ENCODE measurements at regions not wholly inside any gene's neighbourhood (a gene's known extent, or its start where the extent isn't known, plus 50 kb on each side); places are given as distances from the start of the nearest gene placed in this dataset.

- Histone ChIP-seq H3K27me3 (ENCODE audit: control insufficient read depth, insufficient read depth, low read length) (no peaks in the 10 kb centered on the region), H3K4me3 (ENCODE audit: low read depth, low read length) (no peak overlapping the region), H3K36me3 (ENCODE audit: control insufficient read depth, insufficient read depth, low read length) (no peaks in the 10 kb centered on the region)
- DNase-seq (ENCODE audit: low read depth), result no peak
- TF ChIP-seq, protein P1, sequence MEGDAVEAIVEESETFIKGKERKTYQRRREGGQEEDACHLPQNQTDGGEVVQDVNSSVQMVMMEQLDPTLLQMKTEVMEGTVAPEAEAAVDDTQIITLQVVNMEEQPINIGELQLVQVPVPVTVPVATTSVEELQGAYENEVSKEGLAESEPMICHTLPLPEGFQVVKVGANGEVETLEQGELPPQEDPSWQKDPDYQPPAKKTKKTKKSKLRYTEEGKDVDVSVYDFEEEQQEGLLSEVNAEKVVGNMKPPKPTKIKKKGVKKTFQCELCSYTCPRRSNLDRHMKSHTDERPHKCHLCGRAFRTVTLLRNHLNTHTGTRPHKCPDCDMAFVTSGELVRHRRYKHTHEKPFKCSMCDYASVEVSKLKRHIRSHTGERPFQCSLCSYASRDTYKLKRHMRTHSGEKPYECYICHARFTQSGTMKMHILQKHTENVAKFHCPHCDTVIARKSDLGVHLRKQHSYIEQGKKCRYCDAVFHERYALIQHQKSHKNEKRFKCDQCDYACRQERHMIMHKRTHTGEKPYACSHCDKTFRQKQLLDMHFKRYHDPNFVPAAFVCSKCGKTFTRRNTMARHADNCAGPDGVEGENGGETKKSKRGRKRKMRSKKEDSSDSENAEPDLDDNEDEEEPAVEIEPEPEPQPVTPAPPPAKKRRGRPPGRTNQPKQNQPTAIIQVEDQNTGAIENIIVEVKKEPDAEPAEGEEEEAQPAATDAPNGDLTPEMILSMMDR (IDR thresholded peaks at IDR 0.05; ENCODE audit: insufficient read depth, low read length, poor library complexity, severe bottlenecking), result no peak
Measured at GRCh38 chr9:14987858-14988257, 77.6 kb upstream of the FREM1 start.

DNA sequence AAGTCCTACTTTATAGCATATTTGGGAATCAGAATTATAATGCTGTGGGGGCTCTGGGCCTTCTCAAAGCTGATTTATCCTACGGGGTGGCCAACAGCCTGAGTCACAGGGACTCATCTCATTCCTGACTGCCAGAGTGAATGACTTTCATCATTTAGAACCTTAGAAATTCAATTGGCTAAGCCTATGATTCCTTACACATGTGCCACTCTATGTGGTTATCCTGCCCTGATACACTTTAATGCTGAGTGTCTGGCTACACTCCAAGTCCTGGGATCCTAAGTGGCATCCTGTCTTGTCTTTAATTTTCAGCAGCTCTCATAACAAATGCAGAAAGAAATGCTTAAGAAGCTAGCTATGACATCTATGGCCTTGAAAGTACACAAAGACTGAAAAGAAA, 75.2 kb upstream of the FREM1 start:
- Histone ChIP-seq H3K27me3 (ENCODE audit: control insufficient read depth, insufficient read depth, low read length) (no peaks in the 10 kb centered on the region), H3K4me3 (ENCODE audit: low read depth, low read length) (no peak overlapping the region), H3K36me3 (ENCODE audit: control insufficient read depth, insufficient read depth, low read length) (no peaks in the 10 kb centered on the region)
- no peak for DNase-seq (ENCODE audit: low read depth)
- TF ChIP-seq, protein P1 (IDR thresholded peaks at IDR 0.05; ENCODE audit: insufficient read depth, low read length, poor library complexity, severe bottlenecking), result no peak

- TF ChIP-seq, protein P1 (IDR thresholded peaks at IDR 0.05; ENCODE audit: insufficient read depth, low read length, poor library complexity, severe bottlenecking), result no peak
- no peaks in the 10 kb centered on the region for H3K36me3 ChIP-seq (ENCODE audit: control insufficient read depth, insufficient read depth, low read length)
- no peak for DNase-seq (ENCODE audit: low read depth)
- H3K4me3 ChIP-seq (ENCODE audit: low read depth, low read length), result no peak overlapping the region
- H3K27me3 ChIP-seq (ENCODE audit: control insufficient read depth, insufficient read depth, low read length), result no peaks in the 10 kb centered on the region
Measured at GRCh38 chr9:14983599-14983998, 73.4 kb upstream of the FREM1 start.

DNA sequence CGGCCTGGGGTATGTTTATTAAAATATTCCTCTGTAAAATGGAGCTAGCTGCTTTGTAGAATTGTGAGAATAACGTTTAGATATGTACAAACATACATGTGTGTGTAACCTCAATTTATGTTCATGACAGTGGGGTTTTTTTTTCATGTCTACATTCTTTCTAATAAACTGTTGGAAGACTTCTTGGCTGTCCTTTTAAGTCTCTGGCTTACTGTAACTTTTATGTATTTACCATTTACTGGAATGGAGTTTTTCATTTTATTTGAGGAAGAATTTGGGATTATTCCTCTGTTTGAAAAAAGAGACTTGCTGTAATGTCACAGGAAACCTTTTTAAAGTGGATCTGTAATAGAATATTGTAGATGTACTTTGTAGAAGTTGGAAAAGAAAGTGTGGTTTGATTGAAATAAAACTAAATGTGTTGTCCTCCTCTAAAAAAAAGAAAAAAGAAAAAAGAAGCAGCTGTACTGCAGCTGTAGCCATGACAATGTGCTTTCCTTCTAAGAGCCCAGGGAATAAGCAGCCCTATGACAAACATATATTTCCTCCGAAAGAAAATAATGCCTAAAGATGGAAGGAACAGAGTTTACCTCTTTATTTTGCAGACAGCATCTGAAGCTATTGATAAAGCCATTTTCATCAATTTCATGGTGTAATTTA, 71.2 kb upstream of the FREM1 start:
- no peaks in the 10 kb centered on the region for H3K27me3 ChIP-seq (ENCODE audit: control insufficient read depth, insufficient read depth, low read length)
- DNase-seq (ENCODE audit: low read depth), result no peak
- no peaks in the 10 kb centered on the region for H3K36me3 ChIP-seq (ENCODE audit: control insufficient read depth, insufficient read depth, low read length)
- no peak overlapping the region for H3K4me3 ChIP-seq (ENCODE audit: low read depth, low read length)
- TF ChIP-seq, protein P1 (IDR thresholded peaks at IDR 0.05; ENCODE audit: insufficient read depth, low read length, poor library complexity, severe bottlenecking), result no peak

DNA sequence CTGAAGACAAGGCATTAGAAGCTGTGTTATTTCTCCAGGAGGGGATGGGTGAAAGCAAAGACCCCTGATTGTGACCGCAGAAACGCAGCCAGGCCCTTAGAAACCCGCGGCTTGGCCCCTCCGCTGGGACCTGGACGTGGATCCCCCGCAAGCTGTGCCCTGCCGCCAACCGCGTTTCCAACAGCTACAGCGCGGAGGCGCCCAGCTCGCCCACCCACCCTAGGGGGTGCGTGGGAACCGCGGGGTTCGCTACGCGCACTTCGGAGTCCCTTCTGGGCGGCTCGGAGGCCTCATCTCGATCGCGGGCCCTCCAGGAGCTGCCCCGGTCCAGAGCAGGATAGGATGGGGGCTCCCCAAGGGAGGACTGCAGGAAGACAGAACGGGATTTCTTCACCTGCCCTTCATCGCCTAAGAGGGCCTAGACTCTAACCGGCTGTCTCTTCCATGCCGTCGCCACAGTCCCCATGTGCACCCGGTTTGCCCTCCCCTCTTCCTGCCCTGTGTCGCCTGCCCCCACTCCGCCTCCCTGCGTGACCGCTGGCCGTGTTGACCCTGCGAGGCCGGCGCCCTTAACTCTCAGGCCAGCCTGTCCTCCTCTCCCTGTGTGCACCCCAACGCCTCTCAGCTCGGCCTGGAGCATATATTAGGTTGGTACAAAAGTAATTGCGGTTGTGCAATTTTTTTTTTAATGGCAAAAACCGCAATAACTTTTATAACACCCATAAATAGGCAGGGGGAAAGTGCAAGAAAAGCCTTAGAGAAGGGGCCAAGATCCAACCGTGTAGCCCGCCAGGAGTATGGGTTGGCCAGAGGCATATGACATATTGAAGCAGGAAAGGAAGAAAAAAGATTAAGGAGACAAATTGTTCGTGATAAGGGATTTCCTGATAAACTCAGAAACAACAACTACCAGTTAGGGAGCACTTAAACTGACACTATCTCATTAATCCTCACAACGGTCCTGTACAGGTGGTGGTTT, 68.1 kb upstream of the FREM1 start:
- Histone ChIP-seq H3K36me3 (ENCODE audit: control insufficient read depth, insufficient read depth, low read length) (no peaks in the 10 kb centered on the region), H3K4me3 (ENCODE audit: low read depth, low read length) (no peak overlapping the region), H3K27me3 (ENCODE audit: control insufficient read depth, insufficient read depth, low read length) (no peaks in the 10 kb centered on the region)
- TF ChIP-seq, protein P1 (IDR thresholded peaks at IDR 0.05; ENCODE audit: insufficient read depth, low read length, poor library complexity, severe bottlenecking), result no peak
- no peak for DNase-seq (ENCODE audit: low read depth)

Measured in kidney epithelial cell (primary cell).